Retinal pigment epithelial cell (primary cell): ENCODE measurements at regions not wholly inside any gene's neighbourhood (a gene's known extent, or its start where the extent isn't known, plus 50 kb on each side); places are given as distances from the start of the nearest gene placed in this dataset.

Experiments
- DNase-seq: peaks from one replicate; pipeline ENCODE4 v3.0.0-alpha.2; 2010; ENCODE audit warnings: low read depth
- H3K4me3 ChIP-seq: 2 replicates; pipeline ENCODE4 v1.5.1; 2011; ENCODE audit warnings: mild to moderate bottlenecking, low read length, control low read depth, moderate library complexity
- CTCF ChIP-seq: conservative IDR thresholded peaks from 2 replicates; pipeline ENCODE4 v1.5.1; 2011; ENCODE audit warnings: low read depth, low read length, control low read depth, inconsistent platforms

- no peak overlapping the region for H3K4me3 ChIP-seq
- no peak for TF ChIP-seq CTCF
- no peak for DNase-seq
These were observed 104.5 kb upstream of the LYZL1 start for GRCh38 chr10:29184205-29185000.

GRCh38 chr10:29185050-29185449 lies 103.8 kb upstream of the LYZL1 start:
- no peak for DNase-seq
- no peak for TF ChIP-seq CTCF
- no peak overlapping the region for H3K4me3 ChIP-seq

GRCh38 chr10:29186221-29186620 lies 102.6 kb upstream of the LYZL1 start:
- TF ChIP-seq CTCF, result no peak
- H3K4me3 ChIP-seq, result no peak overlapping the region
- DNase-seq, result no peak

GRCh38 chr10:29189256-29189655 lies 99.6 kb upstream of the LYZL1 start:
- DNase-seq, result no peak
- TF ChIP-seq CTCF, result no peak
- no peak overlapping the region for H3K4me3 ChIP-seq

GRCh38 chr10:29191674-29192073 lies 97.2 kb upstream of the LYZL1 start:
- H3K4me3 ChIP-seq, result no peak overlapping the region
- DNase-seq, result no peak
- TF ChIP-seq CTCF, result no peak

GRCh38 chr10:29199339-29199738 lies 89.5 kb upstream of the LYZL1 start:
- TF ChIP-seq CTCF, result no peak
- DNase-seq, result no peak
- H3K4me3 ChIP-seq, result no peak overlapping the region

GRCh38 chr10:29199941-29200679 lies 88.8 kb upstream of the LYZL1 start:
- TF ChIP-seq CTCF, result no peak
- H3K4me3 ChIP-seq, result no peak overlapping the region
- DNase-seq, result no peak
